Endothelial cell of umbilical vein (primary cell): ENCODE measurements at regions not wholly inside any gene's neighbourhood (a gene's known extent, or its start where the extent isn't known, plus 50 kb on each side); places are given as distances from the start of the nearest gene placed in this dataset.

ENCODE experiments used
- BruUV-seq: library from RNA; stranded (reverse); fragments of 400-500 nt; replicated peaks from 2 replicates; lab custom pipeline; 2021; lab: Mats Ljungman, UMichigan
- CTCF ChIA-PET: fragments of 300-600, 350-600 bp; sonication (Branson Sonifier 250); formaldehyde crosslinking; loops from one replicate; lab custom pipeline; 2021; ENCODE audit warnings: antibody characterized with exemption, inconsistent platforms; lab: Charles Lee
- POLR2A ChIA-PET: fragments of 300-600, 350-600 bp; sonication (Branson Sonifier 250); formaldehyde crosslinking; loops from one replicate; lab custom pipeline; 2021; ENCODE audit warnings: antibody characterized with exemption, inconsistent platforms; lab: Charles Lee
- DNase-seq: peaks from one replicate; pipeline ENCODE4 v3.0.0-alpha.2; 2011; ENCODE audit warnings: low read depth, low spot score
- FAIRE-seq: peaks from 2 replicates; lab custom pipeline; 2011; peaks lifted over from hg19 to GRCh38; lab: Jason Lieb, UNC
- H2AFZ ChIP-seq: 2 replicates; pipeline ENCODE4 v1.6.0; 2012; ENCODE audit warnings: low read depth, low read length, control low read depth, inconsistent platforms
- H3K27ac ChIP-seq: 2 replicates; pipeline ENCODE4 v1.5.1; 2011; ENCODE audit warnings: low read depth, mild to moderate bottlenecking, control low read depth, low read length, moderate library complexity; ENCODE audit not compliant: insufficient read depth
- H3K27me3 ChIP-seq, 2 experiments: 2 replicates each; pipeline versions ENCODE4 v1.6.0 to v1.6.1; 2011; ENCODE audit warnings: low read length in 2 of 2, mixed read lengths in 1 of 2; ENCODE audit not compliant: control insufficient read depth in 2 of 2, insufficient read depth in 2 of 2
- H3K36me3 ChIP-seq, 2 experiments: 2 replicates in 1 of 2; 3 replicates in 1 of 2; pipeline ENCODE4 v1.5.1; 2011; ENCODE audit warnings: low read length in 2 of 2, mild to moderate bottlenecking in 1 of 2, moderate library complexity in 1 of 2; ENCODE audit not compliant: control insufficient read depth in 2 of 2, insufficient read depth in 2 of 2; ENCODE audit errors: extremely low read depth in 1 of 2
- H3K4me1 ChIP-seq: 3 replicates; pipeline ENCODE4 v1.5.1; 2011; ENCODE audit warnings: mild to moderate bottlenecking, low read length; ENCODE audit not compliant: control insufficient read depth, insufficient read depth; ENCODE audit errors: extremely low read depth
- H3K4me2 ChIP-seq: 2 replicates; pipeline ENCODE4 v1.6.1; 2011; ENCODE audit warnings: low read length, control low read depth, mixed read lengths; ENCODE audit not compliant: insufficient read depth
- H3K4me3 ChIP-seq, 3 experiments: fragments of 200-600 bp in 1 of 3; sonication (generic), shearing (Covaris generic) in 1 of 3; replicated peaks in 1 of 3; 2 replicates each; pipeline ENCODE4 v1.5.1; 2011 to 2016; ENCODE audit warnings: control low read depth in 3 of 3, low read length in 3 of 3, mild to moderate bottlenecking in 2 of 3, inconsistent platforms in 1 of 3, low read depth in 1 of 3, moderate library complexity in 1 of 3; ENCODE audit not compliant: insufficient read depth in 1 of 3
- H3K79me2 ChIP-seq: 2 replicates; pipeline ENCODE4 v1.6.0; 2012; ENCODE audit warnings: low read length, inconsistent platforms; ENCODE audit not compliant: control insufficient read depth, insufficient read depth
- H3K9ac ChIP-seq: replicated peaks from 2 replicates; pipeline ENCODE3; 2011; ENCODE audit warnings: low read length, control low read depth; ENCODE audit not compliant: insufficient read depth; ENCODE audit errors: extremely low read depth
- H3K9me1 ChIP-seq: replicated peaks from 3 replicates; pipeline ENCODE4 v1.6.0; 2011; ENCODE audit warnings: mild to moderate bottlenecking, low read length; ENCODE audit not compliant: control insufficient read depth, insufficient read depth; ENCODE audit errors: extremely low read depth
- H3K9me3 ChIP-seq: replicated peaks from 2 replicates; pipeline ENCODE4 v1.5.1; 2012; ENCODE audit warnings: low read length, inconsistent platforms; ENCODE audit not compliant: control insufficient read depth, insufficient read depth
- H4K20me1 ChIP-seq: replicated peaks from 2 replicates; pipeline ENCODE3; 2011; ENCODE audit warnings: mild to moderate bottlenecking, low read length; ENCODE audit not compliant: control insufficient read depth, insufficient read depth; ENCODE audit errors: extremely low read depth
- CTCF ChIP-seq, 2 donors: IDR thresholded peaks; 1 replicate in 1 of 2; 2 replicates in 1 of 2; pipeline ENCODE4 v1.5.1; 2011; ENCODE audit warnings: low read length in 2 of 2, mild to moderate bottlenecking in 2 of 2, moderate library complexity in 2 of 2, control low read depth in 1 of 2, inconsistent platforms in 1 of 2, low read depth in 1 of 2; ENCODE audit not compliant: insufficient read depth in 1 of 2; ENCODE audit errors: extremely low read depth in 1 of 2
- EZH2 ChIP-seq: IDR thresholded peaks from 2 replicates; pipeline ENCODE4 v1.6.1; 2012; ENCODE audit warnings: borderline replicate concordance, low read depth, mild to moderate bottlenecking, moderate library complexity, low read length, inconsistent platforms; ENCODE audit not compliant: severe bottlenecking
- FOS ChIP-seq: IDR thresholded peaks from 2 replicates; pipeline ENCODE4 v1.6.1; 2011; ENCODE audit warnings: mild to moderate bottlenecking, low read length, moderate library complexity, borderline replicate concordance; ENCODE audit not compliant: insufficient read depth
- GATA2 ChIP-seq: IDR thresholded peaks from 2 replicates; pipeline ENCODE4 v1.7.0; 2011; ENCODE audit warnings: low read depth, mild to moderate bottlenecking, moderate library complexity, mixed read lengths, low read length; ENCODE audit not compliant: insufficient read length, insufficient read depth
- JUN ChIP-seq: IDR thresholded peaks from 2 replicates; pipeline ENCODE4 v1.6.1; 2011; ENCODE audit warnings: borderline replicate concordance, low read depth; ENCODE audit not compliant: insufficient read length, insufficient read depth
- MAX ChIP-seq: IDR thresholded peaks from 2 replicates; pipeline ENCODE4 v1.6.1; 2011; ENCODE audit not compliant: insufficient read depth, insufficient read length
- MYC ChIP-seq: IDR thresholded peaks from one replicate; pipeline ENCODE4 v1.6.1; 2011; ENCODE audit warnings: mild to moderate bottlenecking, low read depth, low read length
- POLR2A ChIP-seq: IDR thresholded peaks from 2 replicates; pipeline ENCODE4 v1.6.1; 2012; ENCODE audit warnings: low read depth, mild to moderate bottlenecking, control low read depth, low read length
- POLR2AphosphoS5 ChIP-seq: IDR thresholded peaks from 2 replicates; pipeline ENCODE4 v1.6.1; 2012; ENCODE audit warnings: low read depth, mild to moderate bottlenecking, control low read depth, low read length, moderate library complexity; ENCODE audit not compliant: insufficient read depth
- dilution Hi-C: fragments of 300-500 bp; cut with MboI; formaldehyde crosslinking; loops from one replicate; pipeline ENCODE4 v1.15.0; 2019; ENCODE audit warnings: low sequenced_read_pairs; ENCODE audit not compliant: extremely low pct_ligation_motif_present
- intact Hi-C: fragments of 100-400 bp; cut with micrococcal nuclease; formaldehyde crosslinking; loops from one replicate; pipeline ENCODE4 v1.10.0; 2022

GRCh38 chr12:19963972-19964371 is 404.4 kb upstream of the PDE3A start:
- H3K9me3 ChIP-seq: no peaks in the 10 kb centered on the region
- no peaks in the 10 kb centered on the region for H3K79me2 ChIP-seq
- ChIA-PET POLR2A (no interaction called here), CTCF (interaction anchor here (0.7 to 1.4 kb wide), 2 partner anchors 11 to 36 kb away, joined by 3 read pairs; no protein-coding TSS in a partner anchor)
- no peak overlapping the region for H3K4me3 ChIP-seq
- no peaks in the 10 kb centered on the region for H4K20me1 ChIP-seq
- peaks cover 53% of the 10 kb centered on the region for H3K4me1 ChIP-seq
- no peaks in the 10 kb centered on the region for H3K9me1 ChIP-seq
- no TSS peak for BruUV-seq
- TF ChIP-seq MAX: no peak
- no peak for TF ChIP-seq POLR2AphosphoS5
- no peak for TF ChIP-seq JUN
- TF ChIP-seq FOS: no peak
- no peak for TF ChIP-seq POLR2A
- TF ChIP-seq EZH2: no peak
- TF ChIP-seq CTCF (IDR thresholded peaks at IDR 0.05; ENCODE audit: extremely low read depth in 1 of 2, insufficient read depth in 1 of 2, low read depth in 1 of 2, low read length in 2 of 2): no peak
- no peak for TF ChIP-seq MYC
- TF ChIP-seq GATA2: no peak
- no peak for DNase-seq
- no peaks in the 10 kb centered on the region for H3K36me3 ChIP-seq
- dilution Hi-C loops (no loop called here), intact Hi-C loops (no loop called here)
- H2AFZ ChIP-seq: no peak overlapping the region
- H3K27ac ChIP-seq: no peak overlapping the region
- no peak overlapping the region for H3K4me2 ChIP-seq
- H3K9ac ChIP-seq: no peak overlapping the region
- H3K27me3 ChIP-seq: no peaks in the 10 kb centered on the region
- FAIRE-seq: no peak
